Endothelial cell of umbilical vein (primary cell): ENCODE measurements at regions not wholly inside any gene's neighbourhood (a gene's known extent, or its start where the extent isn't known, plus 50 kb on each side); places are given as distances from the start of the nearest gene placed in this dataset.

Experiments
- CTCF ChIP-seq, 2 donors: IDR thresholded peaks; 1 replicate in 1 of 2; 2 replicates in 1 of 2; pipeline ENCODE4 v1.5.1; 2011; ENCODE audit warnings: low read length in 2 of 2, mild to moderate bottlenecking in 2 of 2, moderate library complexity in 2 of 2, control low read depth in 1 of 2, inconsistent platforms in 1 of 2, low read depth in 1 of 2; ENCODE audit not compliant: insufficient read depth in 1 of 2; ENCODE audit errors: extremely low read depth in 1 of 2
- EZH2 ChIP-seq: IDR thresholded peaks from 2 replicates; pipeline ENCODE4 v1.6.1; 2012; ENCODE audit warnings: borderline replicate concordance, low read depth, mild to moderate bottlenecking, moderate library complexity, low read length, inconsistent platforms; ENCODE audit not compliant: severe bottlenecking
- FOS ChIP-seq: IDR thresholded peaks from 2 replicates; pipeline ENCODE4 v1.6.1; 2011; ENCODE audit warnings: mild to moderate bottlenecking, low read length, moderate library complexity, borderline replicate concordance; ENCODE audit not compliant: insufficient read depth
- GATA2 ChIP-seq: IDR thresholded peaks from 2 replicates; pipeline ENCODE4 v1.7.0; 2011; ENCODE audit warnings: low read depth, mild to moderate bottlenecking, moderate library complexity, mixed read lengths, low read length; ENCODE audit not compliant: insufficient read length, insufficient read depth
- JUN ChIP-seq: IDR thresholded peaks from 2 replicates; pipeline ENCODE4 v1.6.1; 2011; ENCODE audit warnings: borderline replicate concordance, low read depth; ENCODE audit not compliant: insufficient read length, insufficient read depth
- MAX ChIP-seq: IDR thresholded peaks from 2 replicates; pipeline ENCODE4 v1.6.1; 2011; ENCODE audit not compliant: insufficient read depth, insufficient read length
- MYC ChIP-seq: IDR thresholded peaks from one replicate; pipeline ENCODE4 v1.6.1; 2011; ENCODE audit warnings: mild to moderate bottlenecking, low read depth, low read length
- POLR2A ChIP-seq: IDR thresholded peaks from 2 replicates; pipeline ENCODE4 v1.6.1; 2012; ENCODE audit warnings: low read depth, mild to moderate bottlenecking, control low read depth, low read length
- POLR2AphosphoS5 ChIP-seq: IDR thresholded peaks from 2 replicates; pipeline ENCODE4 v1.6.1; 2012; ENCODE audit warnings: low read depth, mild to moderate bottlenecking, control low read depth, low read length, moderate library complexity; ENCODE audit not compliant: insufficient read depth

GRCh38 chr4:167908816-167909215 lies 183.5 kb upstream of the ANXA10 start:
- TF ChIP-seq POLR2AphosphoS5 (no peak), CTCF (IDR thresholded peaks at IDR 0.05; ENCODE audit: extremely low read depth in 1 of 2, insufficient read depth in 1 of 2, low read depth in 1 of 2, low read length in 2 of 2) (no peak), POLR2A (no peak), MYC (no peak), EZH2 (no peak), FOS (no peak), JUN (no peak), MAX (no peak), GATA2 (no peak)
